ENCODE measurements at regions not wholly inside any gene's neighbourhood (a gene's known extent, or its start where the extent isn't known, plus 50 kb on each side); places are given as distances from the start of the nearest gene placed in this dataset.

DNA sequence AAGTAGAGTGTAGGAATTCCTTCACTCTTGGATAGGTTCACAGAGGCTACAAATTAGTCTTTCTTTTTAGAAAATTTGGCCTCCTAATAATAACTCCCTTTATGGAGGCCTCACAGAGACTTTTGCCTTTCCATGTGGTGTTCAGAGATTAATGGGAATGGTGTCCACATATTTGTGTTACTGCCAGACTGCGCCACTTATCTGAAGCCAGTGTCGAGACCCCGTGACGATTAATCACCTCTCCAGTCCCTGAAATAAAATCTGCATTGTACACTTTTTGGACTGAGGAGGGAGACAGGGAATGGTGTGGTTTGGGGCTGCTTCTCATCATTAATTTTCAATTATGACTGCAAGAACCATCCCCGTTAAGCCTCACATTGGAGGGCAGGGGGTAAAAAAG lies 980.5 kb downstream of the FLRT2 start:
- TF ChIP-seq SIN3A (IDR thresholded peaks at IDR 0.05; ENCODE audit: borderline replicate concordance, insufficient read depth, low read length) (no peak), FOXP2 (optimal IDR thresholded peaks at IDR 0.05; ENCODE audit: borderline replicate concordance, extremely low read depth, extremely low read length, insufficient read depth) (no peak), POLR2AphosphoS5 (IDR thresholded peaks at IDR 0.05; ENCODE audit: low read depth, low read length) (no peak)

DNA sequence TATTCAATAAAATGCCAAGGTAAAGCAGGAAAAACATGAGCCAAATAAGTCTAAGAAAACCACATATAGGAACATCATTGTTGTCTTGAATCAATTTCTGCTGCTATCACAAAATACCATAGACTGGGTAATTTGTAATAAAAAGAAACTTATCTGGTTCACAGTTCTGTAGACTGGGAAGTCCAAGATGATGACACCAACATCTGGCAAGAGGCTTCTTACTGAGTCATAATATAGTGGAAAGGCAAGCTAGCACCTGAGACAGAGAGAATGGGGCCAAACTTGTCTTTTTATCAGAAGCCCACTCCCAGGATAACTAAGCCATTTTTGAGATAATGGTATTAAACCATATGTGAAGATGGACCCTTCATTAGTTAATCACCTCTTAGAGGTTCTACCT lies 975.9 kb downstream of the FLRT2 start:
- TF ChIP-seq POLR2AphosphoS5 (IDR thresholded peaks at IDR 0.05; ENCODE audit: low read depth, low read length) (no peak), TAF1 (IDR thresholded peaks at IDR 0.05; ENCODE audit: borderline replicate concordance, insufficient read depth, low read length) (no peak), SIN3A (IDR thresholded peaks at IDR 0.05; ENCODE audit: borderline replicate concordance, insufficient read depth, low read length) (no peak), FOXP2 (optimal IDR thresholded peaks at IDR 0.05; ENCODE audit: borderline replicate concordance, extremely low read depth, extremely low read length, insufficient read depth) (no peak)
- TF ChIP-seq, protein P1, sequence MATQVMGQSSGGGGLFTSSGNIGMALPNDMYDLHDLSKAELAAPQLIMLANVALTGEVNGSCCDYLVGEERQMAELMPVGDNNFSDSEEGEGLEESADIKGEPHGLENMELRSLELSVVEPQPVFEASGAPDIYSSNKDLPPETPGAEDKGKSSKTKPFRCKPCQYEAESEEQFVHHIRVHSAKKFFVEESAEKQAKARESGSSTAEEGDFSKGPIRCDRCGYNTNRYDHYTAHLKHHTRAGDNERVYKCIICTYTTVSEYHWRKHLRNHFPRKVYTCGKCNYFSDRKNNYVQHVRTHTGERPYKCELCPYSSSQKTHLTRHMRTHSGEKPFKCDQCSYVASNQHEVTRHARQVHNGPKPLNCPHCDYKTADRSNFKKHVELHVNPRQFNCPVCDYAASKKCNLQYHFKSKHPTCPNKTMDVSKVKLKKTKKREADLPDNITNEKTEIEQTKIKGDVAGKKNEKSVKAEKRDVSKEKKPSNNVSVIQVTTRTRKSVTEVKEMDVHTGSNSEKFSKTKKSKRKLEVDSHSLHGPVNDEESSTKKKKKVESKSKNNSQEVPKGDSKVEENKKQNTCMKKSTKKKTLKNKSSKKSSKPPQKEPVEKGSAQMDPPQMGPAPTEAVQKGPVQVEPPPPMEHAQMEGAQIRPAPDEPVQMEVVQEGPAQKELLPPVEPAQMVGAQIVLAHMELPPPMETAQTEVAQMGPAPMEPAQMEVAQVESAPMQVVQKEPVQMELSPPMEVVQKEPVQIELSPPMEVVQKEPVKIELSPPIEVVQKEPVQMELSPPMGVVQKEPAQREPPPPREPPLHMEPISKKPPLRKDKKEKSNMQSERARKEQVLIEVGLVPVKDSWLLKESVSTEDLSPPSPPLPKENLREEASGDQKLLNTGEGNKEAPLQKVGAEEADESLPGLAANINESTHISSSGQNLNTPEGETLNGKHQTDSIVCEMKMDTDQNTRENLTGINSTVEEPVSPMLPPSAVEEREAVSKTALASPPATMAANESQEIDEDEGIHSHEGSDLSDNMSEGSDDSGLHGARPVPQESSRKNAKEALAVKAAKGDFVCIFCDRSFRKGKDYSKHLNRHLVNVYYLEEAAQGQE (IDR thresholded peaks at IDR 0.05; ENCODE audit: insufficient read depth in 1 of 2, low read depth in 2 of 2, low read length in 2 of 2) = no peak

DNA sequence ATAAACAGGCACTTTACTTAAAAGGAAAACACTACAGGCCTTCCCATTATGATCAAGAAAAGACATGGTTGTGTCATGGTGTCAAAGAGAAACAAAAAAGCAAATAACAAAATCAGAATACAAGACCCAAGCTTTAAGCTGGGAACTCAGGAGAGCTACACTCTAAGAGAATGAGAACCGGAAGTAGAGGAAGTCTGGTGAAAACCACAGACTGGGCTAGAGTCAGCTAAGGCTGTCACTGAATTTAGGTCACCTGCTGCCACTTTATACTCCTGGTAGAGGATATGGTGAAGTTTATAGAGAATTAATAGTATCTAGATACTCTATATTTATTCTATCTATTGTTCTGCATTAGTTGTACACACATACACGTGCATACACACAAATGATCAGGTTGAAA lies 971.7 kb downstream of the FLRT2 start:
- TF ChIP-seq, protein P1 (IDR thresholded peaks at IDR 0.05; ENCODE audit: insufficient read depth in 1 of 2, low read depth in 2 of 2, low read length in 2 of 2) = no peak

DNA sequence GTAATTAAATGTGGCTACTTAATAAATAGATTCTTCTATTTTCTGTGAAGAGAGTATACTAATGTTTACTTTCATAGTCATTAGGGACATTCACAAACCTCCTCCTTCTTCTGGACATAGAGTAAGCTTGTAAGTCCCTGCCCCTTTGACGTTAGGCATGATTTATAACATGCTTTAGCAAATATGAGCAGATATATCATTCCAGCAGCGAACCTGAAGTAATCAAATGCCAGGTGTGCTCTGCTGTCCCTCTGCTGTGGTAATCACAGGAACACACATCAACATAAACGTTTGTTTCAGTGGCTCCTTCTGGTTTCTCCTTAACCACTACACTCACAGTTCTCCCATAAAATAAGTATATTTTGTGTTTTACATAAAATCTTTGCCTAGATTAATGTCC lies 961.8 kb downstream of the FLRT2 start:
- TF ChIP-seq, protein P1 (IDR thresholded peaks at IDR 0.05; ENCODE audit: insufficient read depth in 1 of 2, low read depth in 2 of 2, low read length in 2 of 2) = no peak
- no peak for TF ChIP-seq POLR2AphosphoS5 (IDR thresholded peaks at IDR 0.05; ENCODE audit: low read depth, low read length)

DNA sequence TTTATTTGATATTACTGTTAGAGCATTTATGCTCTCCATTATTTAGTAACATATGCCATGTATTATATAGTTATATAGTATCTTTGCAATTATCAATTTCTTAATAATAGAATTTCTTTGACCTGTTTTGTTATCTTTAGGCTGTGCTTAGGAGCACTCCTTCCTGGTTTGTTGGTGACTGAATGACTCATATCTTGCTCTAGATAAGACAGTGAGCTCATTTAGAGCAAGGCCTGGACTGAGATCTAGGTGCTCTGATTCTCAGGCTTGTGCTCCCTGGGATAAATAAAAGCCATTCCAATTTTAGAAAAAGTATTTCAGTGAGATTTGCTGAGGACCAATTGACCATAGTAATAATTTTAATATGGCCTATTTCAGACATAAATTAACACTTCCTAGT lies 951.2 kb downstream of the FLRT2 start:
- TF ChIP-seq FOXP2 (optimal IDR thresholded peaks at IDR 0.05; ENCODE audit: borderline replicate concordance, extremely low read depth, extremely low read length, insufficient read depth) (no peak), POLR2AphosphoS5 (IDR thresholded peaks at IDR 0.05; ENCODE audit: low read depth, low read length) (no peak)
- TF ChIP-seq, protein P1 (IDR thresholded peaks at IDR 0.05; ENCODE audit: insufficient read depth in 1 of 2, low read depth in 2 of 2, low read length in 2 of 2) = no peak

DNA sequence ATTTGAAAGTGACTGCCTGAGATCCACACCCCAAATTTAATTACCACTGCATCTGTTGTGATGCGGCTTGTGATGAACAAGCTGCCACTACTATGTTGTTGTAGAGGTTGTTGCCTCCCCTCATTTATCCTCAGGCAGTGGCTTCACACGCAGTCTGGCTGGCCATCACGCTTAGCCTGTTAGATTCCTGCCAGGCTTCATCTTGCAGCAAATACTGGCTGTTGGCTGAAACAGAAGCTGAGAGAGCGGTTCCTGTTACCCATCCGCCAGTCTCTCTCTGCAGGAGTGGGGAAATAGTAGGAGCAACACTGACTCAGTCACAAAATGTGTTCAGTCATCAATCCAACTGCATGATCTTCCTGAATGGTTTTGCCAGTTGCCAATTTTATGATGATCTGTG lies 934.4 kb downstream of the FLRT2 start:
- no peak for TF ChIP-seq TAF1 (IDR thresholded peaks at IDR 0.05; ENCODE audit: borderline replicate concordance, insufficient read depth, low read length)
- no peak for TF ChIP-seq FOXP2 (optimal IDR thresholded peaks at IDR 0.05; ENCODE audit: borderline replicate concordance, extremely low read depth, extremely low read length, insufficient read depth)
- no peak for TF ChIP-seq POLR2AphosphoS5 (IDR thresholded peaks at IDR 0.05; ENCODE audit: low read depth, low read length)

All from PFSK-1 (cell line).